SK-N-SH treated with all-trans-retinoic acid at 6 μM for 48 hours (cell line): ENCODE measurements at regions not wholly inside any gene's neighbourhood (a gene's known extent, or its start where the extent isn't known, plus 50 kb on each side); places are given as distances from the start of the nearest gene placed in this dataset.

Source experiments
- ATAC-seq: fragments of 200-7000 bp; cut with Tn5 transposase; 3 replicates; pipeline ENCODE4 v1.9.1; 2020; ENCODE audit warnings: mild to moderate bottlenecking, moderate library complexity
- ARNTL ChIP-seq: fragments of 450-650 bp; formaldehyde crosslinking; IDR thresholded peaks from 2 replicates; pipeline ENCODE4 v1.5.0; 2020; ENCODE audit warnings: low read depth, mild to moderate bottlenecking, moderate library complexity, borderline replicate concordance
- BACH2 ChIP-seq: fragments of 250-450 bp; sonication (Bioruptor Pico); IDR thresholded peaks from 2 replicates; pipeline ENCODE4 v1.9.0; 2021; ENCODE audit warnings: mild to moderate bottlenecking, borderline replicate concordance
- CREB5 ChIP-seq: fragments of 250-450 bp; sonication (Bioruptor Pico); IDR thresholded peaks from 2 replicates; pipeline ENCODE4 v1.5.1; 2020; ENCODE audit warnings: low read depth, mild to moderate bottlenecking, moderate library complexity
- CSDC2 ChIP-seq: fragments of 250-450 bp; sonication (Bioruptor Pico); IDR thresholded peaks from 2 replicates; pipeline ENCODE4 v1.5.0; 2020; ENCODE audit warnings: mild to moderate bottlenecking, moderate library complexity
- CSRNP3 ChIP-seq: fragments of 250-450 bp; sonication (Bioruptor Pico); IDR thresholded peaks from 2 replicates; pipeline ENCODE4 v1.5.1; 2021; ENCODE audit warnings: mild to moderate bottlenecking, moderate library complexity
- ESRRG ChIP-seq: fragments of 250-450 bp; sonication (Bioruptor Pico); IDR thresholded peaks from 2 replicates; pipeline ENCODE4 v1.6.1; 2021; ENCODE audit warnings: mild to moderate bottlenecking
- GLIS3 ChIP-seq: fragments of 250-450 bp; sonication (Bioruptor Pico); IDR thresholded peaks from 2 replicates; pipeline ENCODE4 v1.5.0; 2020; ENCODE audit warnings: mild to moderate bottlenecking, moderate library complexity
- ISL1 ChIP-seq: fragments of 250-450 bp; sonication (Bioruptor Pico); IDR thresholded peaks from 2 replicates; pipeline ENCODE4 v2.1.2; 2022; ENCODE audit warnings: mild to moderate bottlenecking, moderate library complexity
- OSR1 ChIP-seq: fragments of 250-450 bp; sonication (Bioruptor Pico); IDR thresholded peaks from 2 replicates; pipeline ENCODE4 v1.8.0; 2022; ENCODE audit warnings: moderate library complexity, mild to moderate bottlenecking, inconsistent platforms
- PATZ1 ChIP-seq: fragments of 250-450 bp; sonication (Bioruptor Pico); IDR thresholded peaks from 2 replicates; pipeline ENCODE4 v1.8.0; 2020; ENCODE audit warnings: mild to moderate bottlenecking, moderate library complexity, borderline replicate concordance
- POU6F1 ChIP-seq: fragments of 250-450 bp; sonication (Bioruptor Pico); IDR thresholded peaks from 2 replicates; pipeline ENCODE4 v1.8.0; 2021; ENCODE audit warnings: low read depth, mild to moderate bottlenecking, moderate library complexity, borderline replicate concordance
- PPARA ChIP-seq: fragments of 250-450 bp; sonication (Bioruptor Pico); IDR thresholded peaks from 2 replicates; pipeline ENCODE4 v1.5.0; 2020; ENCODE audit warnings: mild to moderate bottlenecking, borderline replicate concordance
- RARB ChIP-seq: fragments of 250-450 bp; sonication (Bioruptor Pico); IDR thresholded peaks from 2 replicates; pipeline ENCODE4 v1.8.0; 2021; ENCODE audit warnings: mild to moderate bottlenecking, moderate library complexity
- SNAI2 ChIP-seq: fragments of 250-450 bp; sonication (Bioruptor Pico); IDR thresholded peaks from 2 replicates; pipeline ENCODE4 v1.5.0; 2020; ENCODE audit warnings: mild to moderate bottlenecking, moderate library complexity
- TCF4 ChIP-seq: fragments of 250-450 bp; sonication (Bioruptor Pico); IDR thresholded peaks from 2 replicates; pipeline ENCODE4 v1.8.0; 2021; ENCODE audit warnings: mild to moderate bottlenecking, moderate library complexity, borderline replicate concordance
- TOX ChIP-seq: fragments of 250-450 bp; sonication (Bioruptor Pico); IDR thresholded peaks from 2 replicates; pipeline ENCODE4 v1.8.0; 2021; ENCODE audit warnings: mild to moderate bottlenecking, moderate library complexity, borderline replicate concordance
- TSHZ2 ChIP-seq: fragments of 250-450 bp; sonication (Bioruptor Pico); IDR thresholded peaks from 2 replicates; pipeline ENCODE4 v1.5.0; 2020; ENCODE audit warnings: mild to moderate bottlenecking, moderate library complexity
- ZC3H10 ChIP-seq: fragments of 250-450 bp; sonication (Bioruptor Pico); IDR thresholded peaks from 2 replicates; pipeline ENCODE4 v1.5.1; 2021; ENCODE audit warnings: mild to moderate bottlenecking, moderate library complexity
- ZFP3 ChIP-seq: fragments of 250-450 bp; sonication (Bioruptor Pico); IDR thresholded peaks from 2 replicates; pipeline ENCODE4 v1.5.0; 2020; ENCODE audit warnings: mild to moderate bottlenecking, moderate library complexity
- ZFP30 ChIP-seq: fragments of 450-650 bp; formaldehyde crosslinking; IDR thresholded peaks from 2 replicates; pipeline ENCODE4 v1.5.0; 2022; ENCODE audit warnings: mild to moderate bottlenecking, moderate library complexity
- ZNF8 ChIP-seq: fragments of 450-650 bp; formaldehyde crosslinking; IDR thresholded peaks from 2 replicates; pipeline ENCODE4 v1.5.0; 2020; ENCODE audit warnings: mild to moderate bottlenecking, moderate library complexity

GRCh38 chr6:33962246-33963027 lies 158.6 kb upstream of the MLN start (continued):
- TF ChIP-seq POU6F1 (no peak), ISL1 (CRISPR knock-in tag) (no peak), ZFP3 (CRISPR knock-in tag) (no peak), CSDC2 (no peak), CREB5 (CRISPR knock-in tag) (no peak), PATZ1 (CRISPR knock-in tag) (no peak)

- TF ChIP-seq POU6F1 (no peak), ZC3H10 (CRISPR knock-in tag) (no peak), ESRRG (CRISPR knock-in tag) (no peak), TSHZ2 (CRISPR knock-in tag) (no peak), ARNTL (no peak), RARB (CRISPR knock-in tag) (no peak), BACH2 (CRISPR knock-in tag) (no peak), GLIS3 (CRISPR knock-in tag) (no peak), ZFP30 (CRISPR knock-in tag) (no peak), ZNF8 (CRISPR knock-in tag) (no peak), TOX (no peak), PPARA (CRISPR knock-in tag) (no peak), TCF4 (no peak), ISL1 (CRISPR knock-in tag) (no peak), SNAI2 (no peak), OSR1 (CRISPR knock-in tag) (no peak), CSRNP3 (CRISPR knock-in tag) (no peak), ZFP3 (CRISPR knock-in tag) (no peak)
- no peak for ATAC-seq
These were observed 157.9 kb upstream of the MLN start for GRCh38 chr6:33961691-33962090.
